Mucosa of rectum (tissue), 2 donors: ENCODE measurements at regions not wholly inside any gene's neighbourhood (a gene's known extent, or its start where the extent isn't known, plus 50 kb on each side); places are given as distances from the start of the nearest gene placed in this dataset.
"Not testable (repeated sequence)": the region's sequence is repeated elsewhere in the genome, so short reads cannot be mapped to it uniquely, and the experiment has no call there.

Source experiments
- H3K27ac ChIP-seq, 2 donors: one replicate each; pipeline ENCODE4 v1.7.0; 2013; ENCODE audit warnings: inconsistent platforms in 2 of 2, low read depth in 2 of 2, low read length in 2 of 2
- H3K27me3 ChIP-seq, 2 donors: one replicate each; pipeline ENCODE4 v1.7.0; 2013; ENCODE audit warnings: low read length in 2 of 2; ENCODE audit not compliant: control insufficient read depth in 2 of 2, insufficient read depth in 2 of 2
- H3K36me3 ChIP-seq, 2 donors: one replicate each; pipeline ENCODE4 v1.7.0; 2013; ENCODE audit warnings: low read length in 2 of 2; ENCODE audit not compliant: control insufficient read depth in 2 of 2, insufficient read depth in 2 of 2
- H3K4me1 ChIP-seq, 2 donors: one replicate each; pipeline ENCODE4 v1.7.0; 2013; ENCODE audit warnings: low read length in 2 of 2, mild to moderate bottlenecking in 1 of 2; ENCODE audit not compliant: control insufficient read depth in 2 of 2, insufficient read depth in 2 of 2
- H3K4me3 ChIP-seq, 2 donors: one replicate each; pipeline ENCODE4 v1.7.0; 2013; ENCODE audit warnings: low read length in 2 of 2
- H3K9ac ChIP-seq, 2 donors: one replicate each; pipeline ENCODE4 v1.7.0; 2013; ENCODE audit warnings: low read length in 2 of 2, low read depth in 1 of 2, mild to moderate bottlenecking in 1 of 2
- H3K9me3 ChIP-seq, 2 donors: one replicate each; pipeline ENCODE4 v1.7.0; 2013; ENCODE audit warnings: low read length in 2 of 2; ENCODE audit not compliant: control insufficient read depth in 2 of 2
- donor health status: healthy.
- donor health status: Normal muscosa, but diverticular disease.

DNA sequence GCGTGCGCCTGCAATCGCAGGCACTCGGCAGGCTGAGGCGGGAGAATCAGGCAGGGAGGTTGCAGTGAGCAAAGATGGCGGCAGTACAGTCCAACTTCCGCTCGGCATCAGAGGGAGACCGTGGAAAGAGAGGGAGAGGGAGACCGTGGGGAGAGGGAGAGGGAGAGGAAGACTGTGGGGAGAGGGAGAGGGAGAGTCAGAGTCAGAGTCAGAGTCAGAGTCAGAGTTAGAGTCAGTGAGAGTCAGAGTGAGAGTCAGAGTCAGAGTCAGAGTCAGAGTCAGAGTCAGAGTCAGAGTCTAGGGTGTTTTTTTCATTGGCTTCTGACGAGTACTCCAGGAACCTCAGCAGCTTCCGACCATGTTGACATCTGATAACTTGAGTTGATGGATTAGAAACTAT is 75.6 kb upstream of the NMUR2 start:
- not testable (repeated sequence) for H3K4me1 ChIP-seq, H3K27ac ChIP-seq, H3K36me3 ChIP-seq, H3K9ac ChIP-seq, H3K27me3 ChIP-seq, H3K9me3 ChIP-seq, H3K4me3 ChIP-seq

DNA sequence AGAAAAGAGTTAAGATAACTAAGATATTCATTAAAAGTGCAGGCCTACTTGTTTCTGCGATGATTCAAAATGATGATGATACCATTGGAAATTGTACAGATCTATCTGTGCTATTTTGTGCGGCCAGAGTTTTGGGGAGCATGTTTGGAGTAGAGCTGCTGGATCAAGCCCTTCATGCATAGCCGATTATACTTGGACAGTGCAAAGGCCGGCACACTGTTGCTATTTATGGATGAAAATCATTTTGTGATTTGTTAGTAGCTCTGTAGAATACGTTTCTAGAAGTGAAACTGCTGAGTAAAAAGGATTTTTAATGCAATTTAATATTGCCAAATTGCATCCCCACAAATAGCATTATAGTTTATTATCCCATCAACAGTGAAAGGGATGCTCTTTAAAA is 82.1 kb upstream of the NMUR2 start:
- Histone ChIP-seq H3K36me3 (no peaks in the 10 kb centered on the region), H3K27ac (no peak overlapping the region), H3K9me3 (no peaks in the 10 kb centered on the region), H3K4me3 (no peak overlapping the region), H3K9ac (no peak overlapping the region), H3K4me1 (no peaks in the 10 kb centered on the region), H3K27me3 (no peaks in the 10 kb centered on the region)

GRCh38 chr5:152488869-152489268 is 83.8 kb upstream of the NMUR2 start:
- Histone ChIP-seq H3K9me3 (no peaks in the 10 kb centered on the region), H3K36me3 (no peaks in the 10 kb centered on the region), H3K4me3 (no peak overlapping the region), H3K4me1 (no peaks in the 10 kb centered on the region), H3K27me3 (no peaks in the 10 kb centered on the region), H3K27ac (no peak overlapping the region), H3K9ac (no peak overlapping the region)

GRCh38 chr5:152499814-152500535 is 94.9 kb upstream of the NMUR2 start:
- no peak overlapping the region for H3K9ac ChIP-seq
- no peaks in the 10 kb centered on the region for H3K4me1 ChIP-seq
- no peaks in the 10 kb centered on the region for H3K36me3 ChIP-seq

GRCh38 chr5:152501294-152501693 is 96.2 kb upstream of the NMUR2 start:
- no peaks in the 10 kb centered on the region for H3K9me3 ChIP-seq
- no peak overlapping the region for H3K4me3 ChIP-seq
- no peaks in the 10 kb centered on the region for H3K4me1 ChIP-seq
- H3K9ac ChIP-seq: no peak overlapping the region
- H3K27me3 ChIP-seq: no peaks in the 10 kb centered on the region
- H3K27ac ChIP-seq: no peak overlapping the region
- H3K36me3 ChIP-seq: no peaks in the 10 kb centered on the region

More at GRCh38 chr5:152499814-152500535, 94.9 kb upstream of the NMUR2 start:
- no peaks in the 10 kb centered on the region for H3K9me3 ChIP-seq
- no peak overlapping the region for H3K4me3 ChIP-seq
- H3K27ac ChIP-seq: no peak overlapping the region
- H3K27me3 ChIP-seq: no peaks in the 10 kb centered on the region

DNA sequence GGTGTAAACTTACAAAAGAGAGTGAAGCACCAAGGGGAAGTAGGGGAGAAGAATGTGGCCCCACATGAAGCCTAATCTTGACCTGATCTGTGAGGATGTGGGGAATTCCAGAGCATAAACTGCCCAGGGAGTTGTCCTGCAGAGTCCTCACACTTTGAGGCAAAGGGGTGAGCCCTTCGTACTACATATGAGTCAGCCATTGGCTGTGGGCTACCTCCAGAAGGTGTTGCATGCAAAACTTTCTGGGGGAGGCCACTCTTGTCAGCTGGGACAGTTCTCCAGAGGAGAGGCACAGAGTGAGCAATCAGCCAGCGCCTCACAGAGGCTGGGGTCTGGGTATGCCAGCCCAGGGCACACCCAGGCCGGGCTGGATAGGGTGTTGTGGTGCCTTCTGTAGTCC is 98.1 kb upstream of the NMUR2 start:
- H3K27me3 ChIP-seq: no peaks in the 10 kb centered on the region
- H3K27ac ChIP-seq: no peak overlapping the region
- no peak overlapping the region for H3K4me3 ChIP-seq
- H3K36me3 ChIP-seq: no peaks in the 10 kb centered on the region
- no peaks in the 10 kb centered on the region for H3K4me1 ChIP-seq
- no peak overlapping the region for H3K9ac ChIP-seq
- no peaks in the 10 kb centered on the region for H3K9me3 ChIP-seq

DNA sequence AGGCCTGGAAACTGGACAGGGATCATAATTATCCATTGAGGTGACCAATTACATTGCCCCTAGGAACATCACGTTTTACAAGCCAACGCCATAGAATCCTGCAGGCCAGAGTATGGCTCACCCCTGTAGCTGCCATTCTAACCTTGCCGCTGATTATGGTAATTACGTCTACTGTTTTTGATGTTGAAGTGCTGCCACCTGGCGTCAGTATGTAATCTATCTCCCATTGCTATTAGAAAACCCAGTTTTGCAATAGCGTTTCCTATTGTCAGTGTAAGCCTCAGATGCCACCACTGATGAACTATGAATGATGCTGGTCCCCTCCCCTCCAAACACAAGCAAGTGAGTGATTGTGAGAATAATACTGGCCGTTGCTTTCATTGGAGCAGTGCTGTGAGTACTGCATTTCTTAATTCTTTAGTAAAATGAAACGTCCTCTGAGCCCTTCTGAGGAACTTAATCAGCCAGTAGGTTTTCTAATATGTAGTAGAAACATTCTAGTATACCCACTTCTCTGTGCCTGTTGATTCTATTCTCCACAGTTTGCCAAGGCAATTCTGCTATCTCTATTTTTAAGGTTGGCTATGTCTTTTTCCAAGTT is 100.5 kb upstream of the NMUR2 start:
- Histone ChIP-seq H3K9ac (no peak overlapping the region), H3K4me3 (no peak overlapping the region), H3K36me3 (no peaks in the 10 kb centered on the region), H3K9me3 (no peaks in the 10 kb centered on the region), H3K27me3 (no peaks in the 10 kb centered on the region), H3K4me1 (no peaks in the 10 kb centered on the region), H3K27ac (no peak overlapping the region)

DNA sequence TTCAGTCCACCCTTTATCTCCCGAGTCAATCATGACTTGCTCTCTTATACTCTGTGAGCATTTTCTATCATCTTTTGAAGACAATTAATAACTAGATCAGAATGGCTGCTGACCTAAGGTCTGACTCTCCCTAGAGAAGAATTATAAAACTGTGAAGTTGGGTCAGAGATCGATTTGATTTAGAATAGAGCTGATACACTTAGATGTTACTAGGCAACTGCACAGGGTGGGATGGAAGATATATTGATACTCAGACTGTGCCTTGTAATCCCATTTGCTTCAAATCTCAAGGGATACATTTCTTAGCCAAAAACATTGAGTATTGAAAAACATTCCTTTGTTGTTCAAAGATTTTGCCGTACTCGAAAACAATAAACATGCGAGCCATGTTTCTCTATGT is 106.0 kb upstream of the NMUR2 start:
- Histone ChIP-seq H3K36me3 (no peaks in the 10 kb centered on the region), H3K4me3 (no peak overlapping the region), H3K4me1 (no peaks in the 10 kb centered on the region), H3K9ac (no peak overlapping the region), H3K9me3 (no peaks in the 10 kb centered on the region), H3K27me3 (no peaks in the 10 kb centered on the region), H3K27ac (no peak overlapping the region)

- H3K4me1 ChIP-seq: no peaks in the 10 kb centered on the region
These were observed 106.6 kb upstream of the NMUR2 start for GRCh38 chr5:152511531-152512132.

GRCh38 chr5:152514827-152515397 is 109.8 kb upstream of the NMUR2 start:
- Histone ChIP-seq H3K9ac (no peak overlapping the region), H3K36me3 (no peaks in the 10 kb centered on the region), H3K4me1 (no peaks in the 10 kb centered on the region), H3K27ac (no peak overlapping the region), H3K9me3 (no peaks in the 10 kb centered on the region), H3K27me3 (peaks cover 0 to 3% of the 10 kb centered on the region in 2 donors), H3K4me3 (no peak overlapping the region)

More at GRCh38 chr5:152511531-152512132, 106.6 kb upstream of the NMUR2 start:
- Histone ChIP-seq H3K27me3 (no peaks in the 10 kb centered on the region), H3K27ac (no peak overlapping the region), H3K9ac (no peak overlapping the region), H3K4me3 (no peak overlapping the region), H3K36me3 (no peaks in the 10 kb centered on the region), H3K9me3 (no peaks in the 10 kb centered on the region)
